Muscle layer of colon (tissue), 2 donors: ENCODE measurements at regions not wholly inside any gene's neighbourhood (a gene's known extent, or its start where the extent isn't known, plus 50 kb on each side); places are given as distances from the start of the nearest gene placed in this dataset.

Experiments used
- H3K27ac ChIP-seq: one replicate; pipeline ENCODE4 v1.7.0; 2013; ENCODE audit warnings: low read depth, mild to moderate bottlenecking, low read length, moderate library complexity
- H3K27me3 ChIP-seq, 2 donors: one replicate each; pipeline ENCODE4 v1.7.0; 2013; ENCODE audit warnings: low read length in 2 of 2, mild to moderate bottlenecking in 2 of 2; ENCODE audit not compliant: insufficient read depth in 2 of 2, control insufficient read depth in 1 of 2
- H3K36me3 ChIP-seq: one replicate; pipeline ENCODE4 v1.7.0; 2013; ENCODE audit warnings: mild to moderate bottlenecking, low read length; ENCODE audit not compliant: insufficient read depth
- H3K4me1 ChIP-seq: one replicate; pipeline ENCODE4 v1.7.0; 2013; ENCODE audit warnings: mild to moderate bottlenecking, low read length; ENCODE audit not compliant: insufficient read depth
- H3K4me3 ChIP-seq, 2 donors: one replicate each; pipeline ENCODE4 v1.7.0; 2013; ENCODE audit warnings: low read length in 2 of 2, low read depth in 1 of 2, mild to moderate bottlenecking in 1 of 2, moderate library complexity in 1 of 2
- H3K9ac ChIP-seq: one replicate; pipeline ENCODE4 v1.7.0; 2013; ENCODE audit warnings: low read length
- H3K9me3 ChIP-seq: one replicate; pipeline ENCODE4 v1.7.0; 2013; ENCODE audit warnings: mild to moderate bottlenecking, low read length
- donor health status: abdominal sarcoma.
- donor health status: Adenocarcinoma of cecum.

DNA sequence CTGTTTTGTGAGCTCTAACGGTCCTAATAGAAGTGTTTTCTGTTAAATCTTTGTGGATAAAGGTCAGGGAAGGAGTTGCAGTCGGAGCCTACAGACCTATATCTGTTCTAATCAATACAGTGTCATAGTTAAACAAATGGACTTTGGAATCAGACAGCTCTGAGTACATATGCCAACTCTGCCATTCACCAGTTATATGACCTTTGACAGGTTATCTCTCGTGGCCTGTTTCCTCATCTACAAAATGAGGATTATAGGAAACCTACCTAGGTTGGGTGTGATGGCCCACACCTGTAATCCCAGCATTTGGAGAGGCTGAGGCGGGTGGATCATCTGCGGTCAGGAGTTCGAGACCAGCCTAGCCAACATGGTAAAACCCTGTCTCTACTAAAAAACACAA is 89.7 kb downstream of the MID1IP1 start:
- Histone ChIP-seq H3K9ac (no peak overlapping the region), H3K4me1 (no peaks in the 10 kb centered on the region), H3K27me3 (no peaks in the 10 kb centered on the region), H3K36me3 (no peaks in the 10 kb centered on the region), H3K9me3 (no peaks in the 10 kb centered on the region), H3K4me3 (no peak overlapping the region), H3K27ac (no peak overlapping the region)

DNA sequence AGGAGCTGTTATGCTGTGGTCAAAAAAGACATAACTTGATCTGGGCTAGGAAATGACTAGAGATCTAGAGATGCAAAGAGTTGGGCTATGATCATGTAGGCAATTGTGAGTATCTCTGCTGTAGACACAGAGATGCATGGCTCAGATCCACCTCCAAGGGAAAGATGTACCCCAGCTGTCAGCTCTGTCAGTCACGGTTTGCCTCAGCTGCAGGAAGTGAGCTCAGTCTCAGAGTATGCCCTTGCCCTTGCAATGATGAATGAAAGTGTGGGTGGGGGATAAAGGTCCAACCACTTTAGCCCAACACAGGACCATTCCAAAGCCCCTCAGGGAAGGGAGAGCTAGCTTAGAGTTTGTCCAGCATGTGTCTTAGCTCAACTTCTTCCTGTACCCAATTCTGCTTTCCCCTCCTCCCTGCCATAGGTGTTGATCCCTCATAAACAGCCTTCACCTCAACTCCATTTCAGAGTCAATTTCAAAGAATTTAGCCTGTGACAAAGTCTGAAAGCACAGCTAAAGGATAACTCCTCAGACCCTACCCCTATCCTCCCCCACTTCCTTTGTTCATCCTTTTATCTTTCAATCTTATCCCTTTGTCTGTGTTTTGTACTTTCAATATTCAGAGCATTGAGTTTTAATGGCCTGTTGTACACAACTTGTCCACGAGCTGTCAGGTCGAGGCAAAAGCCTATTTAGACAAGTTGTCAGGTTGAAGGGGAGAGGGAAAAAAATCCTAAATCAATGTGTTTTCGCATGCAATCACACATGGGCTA is 90.6 kb downstream of the MID1IP1 start:
- Histone ChIP-seq H3K36me3 (no peaks in the 10 kb centered on the region), H3K9me3 (no peaks in the 10 kb centered on the region), H3K4me1 (no peaks in the 10 kb centered on the region), H3K9ac (no peak overlapping the region), H3K27ac (no peak overlapping the region), H3K4me3 (no peak overlapping the region), H3K27me3 (no peaks in the 10 kb centered on the region)

GRCh38 chrX:38893441-38893840 is 92.2 kb downstream of the MID1IP1 start:
- no peaks in the 10 kb centered on the region for H3K9me3 ChIP-seq
- no peaks in the 10 kb centered on the region for H3K36me3 ChIP-seq
- no peak overlapping the region for H3K9ac ChIP-seq
- H3K27me3 ChIP-seq, result no peaks in the 10 kb centered on the region
- H3K27ac ChIP-seq, result no peak overlapping the region
- H3K4me1 ChIP-seq, result no peaks in the 10 kb centered on the region
- no peak overlapping the region for H3K4me3 ChIP-seq

GRCh38 chrX:38895775-38896174 is 94.5 kb downstream of the MID1IP1 start:
- Histone ChIP-seq H3K27me3 (no peaks in the 10 kb centered on the region), H3K4me3 (no peak overlapping the region), H3K36me3 (no peaks in the 10 kb centered on the region)

GRCh38 chrX:38896724-38897298 is 95.6 kb downstream of the MID1IP1 start:
- Histone ChIP-seq H3K27ac (no peak overlapping the region), H3K4me3 (no peak overlapping the region), H3K9ac (no peak overlapping the region), H3K4me1 (no peaks in the 10 kb centered on the region), H3K27me3 (no peaks in the 10 kb centered on the region), H3K36me3 (no peaks in the 10 kb centered on the region), H3K9me3 (no peaks in the 10 kb centered on the region)

More at GRCh38 chrX:38895775-38896174, 94.5 kb downstream of the MID1IP1 start:
- Histone ChIP-seq H3K27ac (no peak overlapping the region), H3K9ac (no peak overlapping the region), H3K4me1 (no peaks in the 10 kb centered on the region), H3K9me3 (no peaks in the 10 kb centered on the region)

GRCh38 chrX:38898261-38898660 is 97.0 kb downstream of the MID1IP1 start:
- no peak overlapping the region for H3K4me3 ChIP-seq
- no peak overlapping the region for H3K9ac ChIP-seq
- no peaks in the 10 kb centered on the region for H3K36me3 ChIP-seq
- H3K4me1 ChIP-seq, result no peaks in the 10 kb centered on the region
- no peak overlapping the region for H3K27ac ChIP-seq
- no peaks in the 10 kb centered on the region for H3K9me3 ChIP-seq
- no peaks in the 10 kb centered on the region for H3K27me3 ChIP-seq

DNA sequence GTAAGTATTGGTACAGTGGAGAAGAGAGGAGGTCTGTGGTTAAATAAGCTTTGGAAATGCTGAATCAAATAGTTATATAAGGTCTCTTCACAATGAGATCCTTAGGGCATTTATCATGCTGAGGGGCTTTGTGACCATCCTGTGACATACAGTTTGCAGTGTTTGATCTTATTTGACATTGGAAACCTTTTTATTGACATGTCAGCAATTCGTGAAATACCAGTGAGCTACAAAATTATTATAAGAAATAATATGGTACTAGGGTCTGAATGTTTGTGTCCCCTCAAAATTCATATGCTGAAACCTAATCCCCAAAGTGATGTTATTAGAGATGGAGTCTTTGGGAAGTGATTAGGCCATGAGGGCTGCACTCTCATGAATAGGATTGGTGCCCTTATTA is 98.4 kb downstream of the MID1IP1 start:
- H3K27me3 ChIP-seq, result no peaks in the 10 kb centered on the region
- no peak overlapping the region for H3K4me3 ChIP-seq
- no peak overlapping the region for H3K27ac ChIP-seq
- no peaks in the 10 kb centered on the region for H3K4me1 ChIP-seq
- H3K9ac ChIP-seq, result no peak overlapping the region
- no peaks in the 10 kb centered on the region for H3K36me3 ChIP-seq
- H3K9me3 ChIP-seq, result no peaks in the 10 kb centered on the region

DNA sequence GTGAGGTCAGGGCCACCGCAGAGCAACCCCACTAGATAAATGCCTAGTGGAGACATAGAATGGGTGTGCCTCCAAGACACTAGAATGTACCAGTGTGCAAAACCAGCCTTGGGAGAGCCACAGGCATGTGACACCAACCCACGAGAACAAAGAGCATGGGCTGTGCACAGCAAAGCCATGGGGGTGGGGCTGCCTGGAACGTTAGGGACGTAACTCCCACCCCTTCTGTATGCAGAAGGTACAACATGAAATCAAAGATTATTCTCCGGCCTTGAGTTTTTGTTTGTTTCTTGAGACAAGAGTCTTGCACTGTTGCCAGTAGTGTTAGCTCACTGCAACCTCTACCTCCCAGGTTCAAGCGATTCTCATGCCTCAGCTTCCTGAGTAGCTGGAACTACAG is 99.5 kb downstream of the MID1IP1 start:
- H3K27ac ChIP-seq, result no peak overlapping the region
- H3K9me3 ChIP-seq, result no peaks in the 10 kb centered on the region
- H3K36me3 ChIP-seq, result no peaks in the 10 kb centered on the region
- H3K27me3 ChIP-seq, result no peaks in the 10 kb centered on the region
- H3K4me3 ChIP-seq, result no peak overlapping the region
- H3K9ac ChIP-seq, result no peak overlapping the region
- no peaks in the 10 kb centered on the region for H3K4me1 ChIP-seq

DNA sequence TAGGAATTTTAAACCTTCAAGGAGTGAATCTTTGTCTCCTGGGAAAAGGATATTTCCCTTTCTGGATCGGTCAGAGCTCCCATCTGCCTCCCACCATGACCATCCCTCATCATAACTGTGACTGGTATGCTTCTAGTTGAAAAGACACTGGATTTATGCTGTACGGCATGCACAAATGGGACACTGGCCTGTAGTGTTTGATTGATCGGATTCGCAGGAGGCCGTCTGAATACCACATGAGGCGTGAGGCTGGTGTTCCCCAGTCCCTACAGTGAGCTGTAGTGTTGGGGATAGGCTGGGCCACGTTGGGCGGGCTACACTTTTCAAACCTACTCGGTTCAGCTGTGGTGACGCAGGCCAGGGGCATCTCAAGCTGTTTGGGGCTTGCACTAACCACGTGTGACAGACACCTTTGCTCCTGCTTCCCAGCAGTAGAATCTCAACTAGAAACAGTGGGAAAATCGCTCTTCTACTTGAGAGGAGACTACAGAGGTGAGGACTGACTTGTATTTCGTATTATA is 101.8 kb downstream of the MID1IP1 start:
- H3K4me1 ChIP-seq, result no peaks in the 10 kb centered on the region
- peaks cover 0 to 9% of the 10 kb centered on the region in 2 donors for H3K27me3 ChIP-seq
- no peak overlapping the region for H3K4me3 ChIP-seq
- H3K27ac ChIP-seq, result no peak overlapping the region
- H3K9me3 ChIP-seq, result no peaks in the 10 kb centered on the region
- H3K9ac ChIP-seq, result no peak overlapping the region
- no peaks in the 10 kb centered on the region for H3K36me3 ChIP-seq

DNA sequence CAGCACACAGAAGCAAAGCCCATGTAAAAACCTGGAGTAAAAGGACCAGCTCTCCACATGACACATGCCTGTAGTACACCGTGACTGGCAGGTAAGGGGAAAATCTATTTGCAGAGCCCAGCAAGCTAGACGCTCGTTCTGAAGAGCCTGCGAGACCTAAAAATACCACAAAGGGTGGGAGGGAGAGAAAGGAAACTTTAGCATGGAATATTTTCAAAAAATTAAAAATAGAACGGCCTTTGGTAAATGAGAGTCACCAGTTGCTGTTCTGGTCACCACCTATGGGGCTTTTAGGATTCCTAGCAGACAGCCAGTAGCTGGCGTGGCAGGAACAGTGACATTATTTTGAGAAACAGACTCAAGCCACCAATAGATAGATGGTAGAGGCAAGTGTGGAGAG is 115.5 kb downstream of the MID1IP1 start:
- no peak overlapping the region for H3K27ac ChIP-seq
- H3K4me3 ChIP-seq, result no peak overlapping the region
- no peaks in the 10 kb centered on the region for H3K4me1 ChIP-seq
- H3K36me3 ChIP-seq, result no peaks in the 10 kb centered on the region
- no peak overlapping the region for H3K9ac ChIP-seq
- peaks cover 0 to 4% of the 10 kb centered on the region in 2 donors for H3K27me3 ChIP-seq
- H3K9me3 ChIP-seq, result peaks cover under 1% of the 10 kb centered on the region

GRCh38 chrX:38917954-38918353 is 116.7 kb downstream of the MID1IP1 start:
- no peaks in the 10 kb centered on the region for H3K9me3 ChIP-seq
- no peak overlapping the region for H3K4me3 ChIP-seq
- H3K27ac ChIP-seq, result no peak overlapping the region
- H3K9ac ChIP-seq, result no peak overlapping the region
- H3K4me1 ChIP-seq, result no peaks in the 10 kb centered on the region
- peaks cover 0 to 4% of the 10 kb centered on the region in 2 donors for H3K27me3 ChIP-seq
- H3K36me3 ChIP-seq, result no peaks in the 10 kb centered on the region

DNA sequence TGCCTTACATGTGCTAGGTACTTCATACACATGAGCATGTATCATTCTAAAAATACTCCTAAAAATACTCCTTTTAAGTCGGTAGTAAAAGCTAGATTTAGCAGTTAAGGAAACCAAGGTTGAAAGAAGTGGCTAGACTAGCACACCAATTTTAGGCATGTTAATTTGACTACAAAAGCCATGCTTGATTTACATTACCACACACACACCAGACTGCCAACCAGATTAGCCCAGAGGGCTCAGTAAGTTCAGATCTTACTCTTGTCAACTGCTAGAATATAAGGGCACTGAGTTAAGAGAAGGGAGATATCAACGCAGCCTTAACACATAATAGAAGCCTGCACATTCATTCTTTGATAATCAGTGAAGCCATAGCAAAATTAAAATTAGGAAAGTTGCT is 117.9 kb downstream of the MID1IP1 start:
- Histone ChIP-seq H3K4me3 (no peak overlapping the region), H3K4me1 (no peaks in the 10 kb centered on the region), H3K36me3 (no peaks in the 10 kb centered on the region), H3K27me3 (peaks cover 0 to 4% of the 10 kb centered on the region in 2 donors), H3K9me3 (no peaks in the 10 kb centered on the region), H3K27ac (no peak overlapping the region), H3K9ac (no peak overlapping the region)
